ENCODE measurements at regions not wholly inside any gene's neighbourhood (a gene's known extent, or its start where the extent isn't known, plus 50 kb on each side); places are given as distances from the start of the nearest gene placed in this dataset.

DNA sequence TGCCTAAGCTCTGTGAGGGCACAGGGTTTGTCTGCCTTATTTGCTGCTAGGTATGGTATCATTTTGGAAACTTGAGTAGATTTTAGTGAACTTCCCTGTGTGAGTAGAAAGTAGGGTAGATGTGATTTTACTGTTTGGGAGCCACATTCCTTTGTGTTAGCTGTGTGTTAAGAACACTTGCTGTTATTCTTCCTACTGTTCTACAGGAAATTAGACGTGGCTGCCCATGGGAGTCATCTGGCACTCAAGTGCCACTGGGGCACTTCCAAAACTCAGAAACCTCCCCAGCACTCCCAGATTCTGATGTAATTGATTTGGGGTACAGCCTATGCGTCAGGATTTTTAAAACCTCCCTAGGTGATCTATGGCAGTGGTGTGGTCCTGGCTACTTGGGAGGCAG is 369.9 kb upstream of the C2CD4B start:
- Histone ChIP-seq H3K27me3 (ENCODE audit: control insufficient read depth, insufficient read depth, low read length) (no peaks in the 10 kb centered on the region), H3K4me1 (ENCODE audit: control insufficient read depth, extremely low read depth, insufficient read depth, low read length) (no peaks in the 10 kb centered on the region), H3K27ac (ENCODE audit: insufficient read depth, low read length) (no peak overlapping the region), H3K79me2 (ENCODE audit: control insufficient read depth, insufficient read depth, low read length) (no peaks in the 10 kb centered on the region), H2AFZ (ENCODE audit: low read length) (no peak overlapping the region), H3K4me2 (ENCODE audit: extremely low read depth, insufficient read depth, low read length) (no peak overlapping the region), H3K9me3 (ENCODE audit: control insufficient read depth, insufficient read depth, low read depth, low read length) (no peaks in the 10 kb centered on the region), H3K4me3 (replicated peaks in 1 of 4; ENCODE audit: control extremely low read depth in 1 of 4, insufficient read depth in 1 of 4, low read depth in 3 of 4, low read length in 4 of 4) (no peak overlapping the region), H3K9ac (ENCODE audit: insufficient read depth, low read length) (no peak overlapping the region), H3K36me3 (ENCODE audit: control insufficient read depth, insufficient read depth, low read length) (no peaks in the 10 kb centered on the region), H4K20me1 (ENCODE audit: control insufficient read depth, extremely low read depth, insufficient read depth, low read length) (no peaks in the 10 kb centered on the region)
- TF ChIP-seq, protein P1, sequence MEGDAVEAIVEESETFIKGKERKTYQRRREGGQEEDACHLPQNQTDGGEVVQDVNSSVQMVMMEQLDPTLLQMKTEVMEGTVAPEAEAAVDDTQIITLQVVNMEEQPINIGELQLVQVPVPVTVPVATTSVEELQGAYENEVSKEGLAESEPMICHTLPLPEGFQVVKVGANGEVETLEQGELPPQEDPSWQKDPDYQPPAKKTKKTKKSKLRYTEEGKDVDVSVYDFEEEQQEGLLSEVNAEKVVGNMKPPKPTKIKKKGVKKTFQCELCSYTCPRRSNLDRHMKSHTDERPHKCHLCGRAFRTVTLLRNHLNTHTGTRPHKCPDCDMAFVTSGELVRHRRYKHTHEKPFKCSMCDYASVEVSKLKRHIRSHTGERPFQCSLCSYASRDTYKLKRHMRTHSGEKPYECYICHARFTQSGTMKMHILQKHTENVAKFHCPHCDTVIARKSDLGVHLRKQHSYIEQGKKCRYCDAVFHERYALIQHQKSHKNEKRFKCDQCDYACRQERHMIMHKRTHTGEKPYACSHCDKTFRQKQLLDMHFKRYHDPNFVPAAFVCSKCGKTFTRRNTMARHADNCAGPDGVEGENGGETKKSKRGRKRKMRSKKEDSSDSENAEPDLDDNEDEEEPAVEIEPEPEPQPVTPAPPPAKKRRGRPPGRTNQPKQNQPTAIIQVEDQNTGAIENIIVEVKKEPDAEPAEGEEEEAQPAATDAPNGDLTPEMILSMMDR (conservative IDR thresholded peaks at IDR 0.05 in 1 of 2, IDR thresholded peaks at IDR 0.05 in 1 of 2; ENCODE audit: low read depth in 1 of 2, low read length in 2 of 2) = no peak
- TF ChIP-seq EZH2 (IDR thresholded peaks at IDR 0.05; ENCODE audit: low read length, missing control alignments) = no peak
- no peak for DNase-seq (ENCODE audit: low read depth in 2 of 2)

DNA sequence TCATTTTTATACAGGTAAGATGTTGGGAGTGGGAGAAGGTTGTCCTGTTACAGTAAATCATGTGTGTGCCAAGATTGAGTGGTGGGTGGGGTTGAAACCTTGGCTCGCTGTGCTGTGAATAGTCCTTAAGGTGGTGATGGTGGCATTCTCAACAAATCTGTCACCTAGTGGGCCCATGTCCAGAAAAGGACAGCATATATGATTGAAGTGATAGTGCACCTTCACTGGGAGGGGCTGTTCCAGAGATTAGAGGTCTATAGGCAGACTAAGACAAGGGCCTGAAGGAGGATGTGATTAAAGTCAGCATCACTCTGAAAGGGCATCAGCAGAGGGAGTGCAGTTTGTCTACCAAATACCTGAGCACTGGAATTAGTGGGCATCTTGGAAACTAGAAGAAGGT is 374.2 kb upstream of the C2CD4B start:
- no peak overlapping the region for H3K9ac ChIP-seq (ENCODE audit: insufficient read depth, low read length)
- H3K4me1 ChIP-seq (ENCODE audit: control insufficient read depth, extremely low read depth, insufficient read depth, low read length) = no peaks in the 10 kb centered on the region
- H3K4me2 ChIP-seq (ENCODE audit: extremely low read depth, insufficient read depth, low read length) = no peak overlapping the region

DNA sequence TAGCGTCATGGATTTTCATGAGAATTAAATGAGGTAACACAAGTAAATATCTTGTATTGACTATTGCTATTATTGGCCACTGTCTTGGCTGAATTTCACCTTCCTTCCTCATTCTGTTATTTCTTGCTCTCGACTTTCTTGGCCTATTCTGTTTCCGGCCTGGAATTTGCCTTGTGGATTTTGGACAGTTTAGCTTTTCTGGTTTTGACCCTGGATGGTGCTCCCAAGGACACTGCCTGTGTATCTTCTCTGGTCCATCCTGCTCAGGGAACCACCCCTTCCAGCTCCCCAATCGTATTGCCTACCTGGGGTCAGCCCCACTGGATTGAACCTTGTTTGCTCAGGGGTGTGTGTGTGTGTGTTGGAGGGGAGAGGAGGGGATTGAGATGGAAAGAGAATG is 376.2 kb upstream of the C2CD4B start:
- no peak for TF ChIP-seq EZH2 (IDR thresholded peaks at IDR 0.05; ENCODE audit: low read length, missing control alignments)
- Histone ChIP-seq H4K20me1 (ENCODE audit: control insufficient read depth, extremely low read depth, insufficient read depth, low read length) (no peaks in the 10 kb centered on the region), H3K27ac (ENCODE audit: insufficient read depth, low read length) (no peak overlapping the region), H3K9ac (ENCODE audit: insufficient read depth, low read length) (no peak overlapping the region), H3K4me3 (replicated peaks in 1 of 4; ENCODE audit: control extremely low read depth in 1 of 4, insufficient read depth in 1 of 4, low read depth in 3 of 4, low read length in 4 of 4) (no peak overlapping the region), H3K79me2 (ENCODE audit: control insufficient read depth, insufficient read depth, low read length) (no peaks in the 10 kb centered on the region), H2AFZ (ENCODE audit: low read length) (no peak overlapping the region), H3K27me3 (ENCODE audit: control insufficient read depth, insufficient read depth, low read length) (no peaks in the 10 kb centered on the region), H3K4me2 (ENCODE audit: extremely low read depth, insufficient read depth, low read length) (no peak overlapping the region), H3K4me1 (ENCODE audit: control insufficient read depth, extremely low read depth, insufficient read depth, low read length) (peaks cover 2% of the 10 kb centered on the region), H3K36me3 (ENCODE audit: control insufficient read depth, insufficient read depth, low read length) (no peaks in the 10 kb centered on the region), H3K9me3 (ENCODE audit: control insufficient read depth, insufficient read depth, low read depth, low read length) (no peaks in the 10 kb centered on the region)
- DNase-seq (ENCODE audit: low read depth in 2 of 2) = no peak

More for the DNA sequence above, 374.2 kb upstream of the C2CD4B start:
- no peak overlapping the region for H3K27ac ChIP-seq (ENCODE audit: insufficient read depth, low read length)
- H3K4me3 ChIP-seq (replicated peaks in 1 of 4; ENCODE audit: control extremely low read depth in 1 of 4, insufficient read depth in 1 of 4, low read depth in 3 of 4, low read length in 4 of 4) = no peak overlapping the region
- no peaks in the 10 kb centered on the region for H3K79me2 ChIP-seq (ENCODE audit: control insufficient read depth, insufficient read depth, low read length)
- no peaks in the 10 kb centered on the region for H3K27me3 ChIP-seq (ENCODE audit: control insufficient read depth, insufficient read depth, low read length)
- DNase-seq (ENCODE audit: low read depth in 2 of 2) = no peak
- no peak overlapping the region for H2AFZ ChIP-seq (ENCODE audit: low read length)
- TF ChIP-seq, protein P1 (conservative IDR thresholded peaks at IDR 0.05 in 1 of 2, IDR thresholded peaks at IDR 0.05 in 1 of 2; ENCODE audit: low read depth in 1 of 2, low read length in 2 of 2) = no peak
- no peak for TF ChIP-seq EZH2 (IDR thresholded peaks at IDR 0.05; ENCODE audit: low read length, missing control alignments)
- H3K9me3 ChIP-seq (ENCODE audit: control insufficient read depth, insufficient read depth, low read depth, low read length) = no peaks in the 10 kb centered on the region
- H4K20me1 ChIP-seq (ENCODE audit: control insufficient read depth, extremely low read depth, insufficient read depth, low read length) = no peaks in the 10 kb centered on the region
- no peaks in the 10 kb centered on the region for H3K36me3 ChIP-seq (ENCODE audit: control insufficient read depth, insufficient read depth, low read length)

Measured in fibroblast of lung (primary cell).